HG03045 (cell line): ENCODE measurements at regions not wholly inside any gene's neighbourhood (a gene's known extent, or its start where the extent isn't known, plus 50 kb on each side); places are given as distances from the start of the nearest gene placed in this dataset.

Experiments
- ATAC-seq: cut with Tn5 transposase; IDR thresholded peaks from one replicate; pipeline ENCODE4 v1.9.1; 2021; ENCODE audit warnings: mild to moderate bottlenecking, moderate library complexity; ENCODE audit not compliant: unreplicated experiment

GRCh38 chr2:145366341-145366740, 846.4 kb upstream of the ZEB2 start:
- ATAC-seq = no peak

GRCh38 chr2:145360129-145360790, 840.3 kb upstream of the ZEB2 start:
- ATAC-seq = no peak

GRCh38 chr2:145359561-145359960, 839.6 kb upstream of the ZEB2 start:
- ATAC-seq = no peak

- no peak for ATAC-seq
These were observed 836.1 kb upstream of the ZEB2 start for GRCh38 chr2:145356056-145356455.

GRCh38 chr2:145352484-145352883, 832.6 kb upstream of the ZEB2 start:
- ATAC-seq = no peak

- ATAC-seq = no peak
These were observed 832.0 kb upstream of the ZEB2 start for GRCh38 chr2:145351864-145352425.

GRCh38 chr2:145350011-145350410, 830.1 kb upstream of the ZEB2 start:
- no peak for ATAC-seq

GRCh38 chr2:145344076-145344724, 824.3 kb upstream of the ZEB2 start:
- ATAC-seq = no peak

- no peak for ATAC-seq
These were observed 823.4 kb upstream of the ZEB2 start for GRCh38 chr2:145343287-145343686.

- no peak for ATAC-seq
These were observed 821.6 kb upstream of the ZEB2 start for GRCh38 chr2:145341536-145341935.

GRCh38 chr2:145339646-145340045, 819.7 kb upstream of the ZEB2 start:
- ATAC-seq = no peak

GRCh38 chr2:145332210-145332898, 812.4 kb upstream of the ZEB2 start:
- no peak for ATAC-seq

- ATAC-seq = no peak
These were observed 810.1 kb upstream of the ZEB2 start for GRCh38 chr2:145329971-145330370.

- ATAC-seq = no peak
These were observed 805.6 kb upstream of the ZEB2 start for GRCh38 chr2:145325485-145325884.

- no peak for ATAC-seq
These were observed 804.8 kb upstream of the ZEB2 start for GRCh38 chr2:145324748-145325147.

- ATAC-seq = no peak
These were observed 803.6 kb upstream of the ZEB2 start for GRCh38 chr2:145323512-145323911.

- ATAC-seq = no peak
These were observed 801.4 kb upstream of the ZEB2 start for GRCh38 chr2:145321344-145321743.

GRCh38 chr2:145316496-145316895, 796.6 kb upstream of the ZEB2 start:
- ATAC-seq = no peak

- no peak for ATAC-seq
These were observed 795.1 kb upstream of the ZEB2 start for GRCh38 chr2:145315053-145315452.

- ATAC-seq = no peak
These were observed 794.3 kb upstream of the ZEB2 start for GRCh38 chr2:145314119-145314633.

GRCh38 chr2:145305889-145306288, 786.0 kb upstream of the ZEB2 start:
- no peak for ATAC-seq

GRCh38 chr2:145304501-145304900, 784.6 kb upstream of the ZEB2 start:
- no peak for ATAC-seq
